GM12878 (cell line): ENCODE measurements at regions not wholly inside any gene's neighbourhood (a gene's known extent, or its start where the extent isn't known, plus 50 kb on each side); places are given as distances from the start of the nearest gene placed in this dataset.

ENCODE experiments used
- ATAC-seq: fragments of 200-7000 bp; cut with Tn5 transposase; 3 replicates; pipeline ENCODE4 v1.9.1; 2020; ENCODE audit warnings: mild to moderate bottlenecking, moderate library complexity
- BruUV-seq: library from RNA; stranded (reverse); fragments of 400-500 nt; replicated peaks from 2 replicates; lab custom pipeline; 2021; lab: Mats Ljungman, UMichigan
- CTCF ChIA-PET: fragments of 300-600 bp; sonication (Branson Sonifier 250); formaldehyde crosslinking; extraction: SDS; loops from one replicate; lab custom pipeline; 2021; ENCODE audit warnings: inconsistent platforms; lab: Yijun Ruan, JAX
- POLR2A ChIA-PET: fragments of 350-600 bp; formaldehyde crosslinking; extraction: SDS; loops from one replicate; lab custom pipeline; 2021; ENCODE audit warnings: inconsistent platforms; lab: Charles Lee
- RAD21 ChIA-PET: fragments of 300-600 bp; sonication (Branson Sonifier 250); formaldehyde crosslinking; loops from one replicate; lab custom pipeline; 2023; ENCODE audit warnings: antibody characterized with exemption; ENCODE audit not compliant: unreplicated experiment; lab: Charles Lee
- SMC1A ChIA-PET: fragments of 300-600 bp; sonication (Branson Sonifier 250); formaldehyde crosslinking; loops from one replicate; lab custom pipeline; 2023; ENCODE audit not compliant: unreplicated experiment, uncharacterized antibody; lab: Charles Lee
- DNase-seq: peaks from one replicate; pipeline ENCODE4 v3.0.0-alpha.2; 2011; ENCODE audit warnings: low read depth, low spot score
- FAIRE-seq: peaks from 3 replicates; lab custom pipeline; 2011; peaks lifted over from hg19 to GRCh38; lab: Jason Lieb, UNC
- H2AFZ ChIP-seq: 2 replicates; pipeline ENCODE4 v1.6.0; 2011; ENCODE audit warnings: low read depth, low read length, control low read depth; ENCODE audit not compliant: control insufficient read depth
- H3K27ac ChIP-seq: 2 replicates; pipeline ENCODE4 v1.5.1; 2011; ENCODE audit warnings: control low read depth; ENCODE audit not compliant: control insufficient read depth, insufficient read depth
- H3K27me3 ChIP-seq, 2 experiments: replicated peaks in 1 of 2; 2 replicates each; pipeline versions ENCODE4 v1.6.0 to v1.6.1; 2011; ENCODE audit warnings: low read length in 1 of 2; ENCODE audit not compliant: control insufficient read depth in 2 of 2, insufficient read depth in 2 of 2
- H3K36me3 ChIP-seq, 2 experiments: 2 replicates each; pipeline ENCODE4 v1.5.1; 2011; ENCODE audit warnings: low read length in 1 of 2; ENCODE audit not compliant: control insufficient read depth in 2 of 2, insufficient read depth in 2 of 2
- H3K4me1 ChIP-seq: 2 replicates; pipeline ENCODE4 v1.6.1; 2011; ENCODE audit warnings: mild to moderate bottlenecking, low read length, moderate library complexity, mixed read lengths; ENCODE audit not compliant: control insufficient read depth, insufficient read depth
- H3K4me2 ChIP-seq: 2 replicates; pipeline ENCODE4 v1.6.0; 2011; ENCODE audit warnings: control low read depth; ENCODE audit not compliant: control insufficient read depth, insufficient read depth
- H3K4me3 ChIP-seq: fragments of 200-600 bp; sonication (generic); 2 replicates; pipeline ENCODE4 v1.5.1; 2016
- H3K79me2 ChIP-seq: 2 replicates; pipeline ENCODE4 v1.6.0; 2011; ENCODE audit warnings: low read length; ENCODE audit not compliant: control insufficient read depth, insufficient read depth
- H3K9ac ChIP-seq: 2 replicates; pipeline ENCODE4 v1.8.0; 2011; ENCODE audit warnings: low read length, control low read depth, mixed read lengths; ENCODE audit not compliant: control insufficient read depth, insufficient read depth
- H3K9me3 ChIP-seq: replicated peaks from 3 replicates; pipeline ENCODE4 v1.5.1; 2011; ENCODE audit warnings: mild to moderate bottlenecking, low read length; ENCODE audit not compliant: control insufficient read depth, insufficient read depth
- H4K20me1 ChIP-seq: 2 replicates; pipeline ENCODE4 v1.6.0; 2011; ENCODE audit not compliant: control insufficient read depth, insufficient read depth
- CBFB ChIP-seq: IDR thresholded peaks from 2 replicates; pipeline ENCODE4 v1.6.1; 2016; ENCODE audit warnings: antibody characterized with exemption, low read depth
- CBX5 ChIP-seq: sonication (generic); IDR thresholded peaks from 2 replicates; pipeline ENCODE4 v1.6.1; 2016; ENCODE audit warnings: low read depth, moderate library complexity, mild to moderate bottlenecking, inconsistent platforms
- CHD1 ChIP-seq: IDR thresholded peaks from 2 replicates; pipeline ENCODE4 v1.6.1; 2012; ENCODE audit warnings: low read depth, low read length, improper control_type of control experiment
- CTCF ChIP-seq, 3 experiments: IDR thresholded peaks in 2 of 3; conservative IDR thresholded peaks in 1 of 3; 2 replicates each; pipeline ENCODE4 v1.5.1; 2011; ENCODE audit warnings: low read depth in 3 of 3, low read length in 3 of 3, mild to moderate bottlenecking in 3 of 3, control low read depth in 2 of 3, moderate library complexity in 2 of 3, inconsistent platforms in 1 of 3, mixed read lengths in 1 of 3; ENCODE audit not compliant: control insufficient read depth in 2 of 3, insufficient read depth in 1 of 3; ENCODE audit errors: extremely low read depth in 1 of 3
- EZH2 ChIP-seq: IDR thresholded peaks from 2 replicates; pipeline ENCODE4 v1.6.1; 2012; ENCODE audit warnings: low read depth, mild to moderate bottlenecking, control low read depth, inconsistent platforms, low read length, borderline replicate concordance; ENCODE audit not compliant: control insufficient read depth
- HSF1 ChIP-seq: fragments of 150-350 bp; IDR thresholded peaks from 2 replicates; pipeline ENCODE4 v1.6.1; 2014; ENCODE audit warnings: mild to moderate bottlenecking, low read depth, low read length
- MXI1 ChIP-seq: fragments of 150-350 bp; IDR thresholded peaks from 2 replicates; pipeline ENCODE4 v1.6.1; 2011; ENCODE audit warnings: low read depth, mild to moderate bottlenecking, inconsistent platforms, low read length, improper control_type of control experiment
- MYB ChIP-seq: fragments of 150-350 bp; IDR thresholded peaks from 2 replicates; pipeline ENCODE4 v1.6.1; 2014; ENCODE audit warnings: mild to moderate bottlenecking, low read depth, low read length, borderline replicate concordance
- NFIC ChIP-seq: IDR thresholded peaks from 2 replicates; pipeline ENCODE4 v1.6.1; 2012; ENCODE audit warnings: low read depth, mild to moderate bottlenecking, inconsistent platforms, low read length, moderate library complexity
- POLR2AphosphoS2 ChIP-seq: IDR thresholded peaks from 2 replicates; pipeline ENCODE4 v1.6.1; 2011; ENCODE audit warnings: low read depth, mild to moderate bottlenecking, low read length, improper control_type of control experiment, moderate library complexity
- RELA ChIP-seq: fragments of 450-650 bp; IDR thresholded peaks from 2 replicates; pipeline ENCODE4 v1.8.0; 2014; ENCODE audit warnings: borderline replicate concordance; ENCODE audit not compliant: partially characterized antibody
- SREBF1 ChIP-seq: IDR thresholded peaks from 2 replicates; pipeline ENCODE4 v1.6.1; 2012; ENCODE audit warnings: mild to moderate bottlenecking, low read length
- STAT3 ChIP-seq: IDR thresholded peaks from 2 replicates; pipeline ENCODE4 v1.6.1; 2011; ENCODE audit warnings: low read depth, low read length, improper control_type of control experiment
- ZNF622 ChIP-seq: fragments of 450-650 bp; IDR thresholded peaks from 2 replicates; pipeline ENCODE4 v1.6.1; 2017; ENCODE audit warnings: mild to moderate bottlenecking, inconsistent platforms
- WGBS: methylation state at CpG from one replicate; pipeline ENCODE4 v1.1.6; 2016; ENCODE audit warnings: low lambda C conversion rate; ENCODE audit not compliant: insufficient replicate concordance, insufficient coverage; ENCODE audit errors: missing lambda C conversion rate; 5-methylcytosine and 5-hydroxymethylcytosine counted together
- in situ Hi-C: fragments of 300-500 bp; cut with MboI; formaldehyde crosslinking; loops from 9 replicates; pipeline ENCODE4 v1.14.3; 2018; ENCODE audit warnings: mixed read lengths
- intact Hi-C: fragments of 100-400 bp; cut with micrococcal nuclease; formaldehyde crosslinking; loops from one replicate; pipeline ENCODE4 v1.14.2; 2022; ENCODE audit not compliant: unreplicated experiment
- TF ChIP-seq, protein P1 (sequence below): fragments of 450-650 bp; IDR thresholded peaks from 2 replicates; pipeline ENCODE4 v1.6.1; 2016; ENCODE audit warnings: mild to moderate bottlenecking

DNA sequence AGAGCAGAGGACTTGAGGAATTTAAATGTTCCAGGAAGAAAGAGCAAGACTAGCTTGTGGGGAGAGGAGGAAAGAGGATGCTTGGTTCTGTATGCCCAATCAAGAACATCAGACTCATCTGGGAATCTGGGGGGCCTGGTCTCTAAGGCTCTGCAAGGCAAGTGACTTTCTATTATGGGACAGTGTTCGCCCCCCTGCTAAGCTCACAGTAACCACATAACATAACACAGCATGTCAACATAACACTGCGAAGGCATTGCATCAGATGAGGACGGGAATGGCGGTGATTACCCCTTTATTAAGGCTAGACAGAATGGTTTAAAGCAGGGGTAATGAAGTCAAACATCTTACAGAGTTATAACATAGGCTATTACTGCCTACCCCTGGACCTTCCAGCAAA lies 176.6 kb upstream of the IRX6 start:
- FAIRE-seq (no peak), DNase-seq (no peak), ATAC-seq (no peak)
- Histone ChIP-seq H3K27ac (no peak overlapping the region), H3K9ac (no peak overlapping the region), H3K9me3 (no peaks in the 10 kb centered on the region), H3K4me3 (no peak overlapping the region), H3K79me2 (no peaks in the 10 kb centered on the region), H3K4me2 (no peak overlapping the region), H2AFZ (no peak overlapping the region), H3K4me1 (no peaks in the 10 kb centered on the region), H4K20me1 (no peaks in the 10 kb centered on the region), H3K27me3 (no peaks in the 10 kb centered on the region), H3K36me3 (no peaks in the 10 kb centered on the region)
- in situ Hi-C loops = no loop called here
- BruUV-seq = no TSS peak
- CTCF ChIA-PET = no interaction called here
- 49% methylated on average over 4 of the region's 4 CpGs for WGBS
- TF ChIP-seq NFIC (no peak), MYB (no peak), EZH2 (no peak), CBFB (no peak)
- intact Hi-C loops = no loop called here
- POLR2A ChIA-PET = interaction anchor here (0.7 kb wide), 1 partner anchor 1377 kb away, joined by 3 read pairs; no protein-coding TSS in a partner anchor
- SMC1A ChIA-PET = no interaction called here
- RAD21 ChIA-PET = no interaction called here

DNA sequence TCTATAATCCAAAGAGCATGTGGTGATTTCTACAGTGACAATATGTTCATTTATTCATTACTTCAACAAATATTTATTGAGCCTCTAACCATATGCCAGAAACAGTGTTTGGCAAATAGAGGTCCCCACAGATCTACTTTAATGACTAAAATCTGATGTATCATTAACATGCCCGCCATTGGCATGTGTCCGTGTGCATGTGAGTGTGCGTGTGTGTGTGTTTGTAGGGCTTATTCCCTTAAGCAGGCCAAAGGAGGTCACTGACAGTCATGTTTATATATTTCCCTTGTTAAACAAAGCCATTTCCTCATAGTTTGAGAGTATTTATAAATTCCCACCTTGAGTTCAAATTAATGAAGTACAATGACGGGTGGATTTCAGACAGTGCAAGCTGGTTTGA lies 174.4 kb upstream of the IRX6 start:
- ChIA-PET RAD21 (no interaction called here), SMC1A (interaction anchor here (0.7 kb wide), 1 partner anchor 10 kb away, joined by 4 read pairs; no protein-coding TSS in a partner anchor), POLR2A (no interaction called here), CTCF (no interaction called here)
- Histone ChIP-seq H3K27ac (no peak overlapping the region), H3K9ac (no peak overlapping the region), H3K9me3 (no peaks in the 10 kb centered on the region), H4K20me1 (no peaks in the 10 kb centered on the region), H3K27me3 (no peaks in the 10 kb centered on the region), H3K79me2 (no peaks in the 10 kb centered on the region), H3K36me3 (no peaks in the 10 kb centered on the region), H3K4me2 (no peak overlapping the region), H2AFZ (no peak overlapping the region), H3K4me3 (no peak overlapping the region), H3K4me1 (no peaks in the 10 kb centered on the region)
- intact Hi-C loops = no loop called here
- in situ Hi-C loops = no loop called here
- FAIRE-seq (no peak), ATAC-seq (no peak), DNase-seq (no peak)
- no TSS peak for BruUV-seq
- 34% methylated on average over 4 of the region's 4 CpGs for WGBS
- TF ChIP-seq HSF1 (no peak), RELA (no peak), CHD1 (no peak), MXI1 (no peak), SREBF1 (no peak), POLR2AphosphoS2 (no peak), ZNF622 (no peak), STAT3 (no peak), CTCF (IDR thresholded peaks at IDR 0.05 in 2 of 3, conservative IDR thresholded peaks at IDR 0.05 in 1 of 3; ENCODE audit: control insufficient read depth in 2 of 3, extremely low read depth in 1 of 3, insufficient read depth in 1 of 3, low read depth in 3 of 3, low read length in 3 of 3) (no peak), CBX5 (no peak)
- TF ChIP-seq, protein P1, sequence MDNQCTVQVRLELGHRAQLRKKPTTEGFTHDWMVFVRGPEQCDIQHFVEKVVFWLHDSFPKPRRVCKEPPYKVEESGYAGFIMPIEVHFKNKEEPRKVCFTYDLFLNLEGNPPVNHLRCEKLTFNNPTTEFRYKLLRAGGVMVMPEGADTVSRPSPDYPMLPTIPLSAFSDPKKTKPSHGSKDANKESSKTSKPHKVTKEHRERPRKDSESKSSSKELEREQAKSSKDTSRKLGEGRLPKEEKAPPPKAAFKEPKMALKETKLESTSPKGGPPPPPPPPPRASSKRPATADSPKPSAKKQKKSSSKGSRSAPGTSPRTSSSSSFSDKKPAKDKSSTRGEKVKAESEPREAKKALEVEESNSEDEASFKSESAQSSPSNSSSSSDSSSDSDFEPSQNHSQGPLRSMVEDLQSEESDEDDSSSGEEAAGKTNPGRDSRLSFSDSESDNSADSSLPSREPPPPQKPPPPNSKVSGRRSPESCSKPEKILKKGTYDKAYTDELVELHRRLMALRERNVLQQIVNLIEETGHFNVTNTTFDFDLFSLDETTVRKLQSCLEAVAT = no peak
